ENCODE measurements at regions not wholly inside any gene's neighbourhood (a gene's known extent, or its start where the extent isn't known, plus 50 kb on each side); places are given as distances from the start of the nearest gene placed in this dataset.

DNA sequence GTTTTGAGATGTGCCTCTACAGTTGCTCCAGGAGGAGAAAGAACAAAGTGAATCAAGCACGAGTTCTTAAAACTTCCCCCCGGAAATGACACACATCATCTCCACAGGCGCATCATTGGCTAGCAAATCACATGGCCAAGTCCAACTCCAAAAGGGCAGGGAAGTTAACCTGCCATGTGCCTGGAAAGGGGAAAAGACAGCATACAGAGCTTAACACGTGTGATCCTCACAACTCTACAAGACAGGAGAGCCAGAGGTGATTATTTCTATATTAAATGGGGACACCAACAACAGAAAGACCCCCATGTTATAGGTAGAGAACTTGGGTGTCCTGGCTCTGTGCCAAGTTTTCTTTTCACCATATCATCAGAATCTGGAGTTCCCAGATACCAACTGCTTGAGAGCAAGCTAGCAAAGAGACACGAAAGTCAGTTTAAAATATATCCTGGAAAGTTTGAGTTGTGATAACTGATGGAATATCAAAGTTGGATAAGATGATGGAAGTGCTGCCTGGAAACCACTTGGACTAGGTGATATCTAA is 871.1 kb downstream of the UQCRFS1 start:
- TF ChIP-seq, protein P1, sequence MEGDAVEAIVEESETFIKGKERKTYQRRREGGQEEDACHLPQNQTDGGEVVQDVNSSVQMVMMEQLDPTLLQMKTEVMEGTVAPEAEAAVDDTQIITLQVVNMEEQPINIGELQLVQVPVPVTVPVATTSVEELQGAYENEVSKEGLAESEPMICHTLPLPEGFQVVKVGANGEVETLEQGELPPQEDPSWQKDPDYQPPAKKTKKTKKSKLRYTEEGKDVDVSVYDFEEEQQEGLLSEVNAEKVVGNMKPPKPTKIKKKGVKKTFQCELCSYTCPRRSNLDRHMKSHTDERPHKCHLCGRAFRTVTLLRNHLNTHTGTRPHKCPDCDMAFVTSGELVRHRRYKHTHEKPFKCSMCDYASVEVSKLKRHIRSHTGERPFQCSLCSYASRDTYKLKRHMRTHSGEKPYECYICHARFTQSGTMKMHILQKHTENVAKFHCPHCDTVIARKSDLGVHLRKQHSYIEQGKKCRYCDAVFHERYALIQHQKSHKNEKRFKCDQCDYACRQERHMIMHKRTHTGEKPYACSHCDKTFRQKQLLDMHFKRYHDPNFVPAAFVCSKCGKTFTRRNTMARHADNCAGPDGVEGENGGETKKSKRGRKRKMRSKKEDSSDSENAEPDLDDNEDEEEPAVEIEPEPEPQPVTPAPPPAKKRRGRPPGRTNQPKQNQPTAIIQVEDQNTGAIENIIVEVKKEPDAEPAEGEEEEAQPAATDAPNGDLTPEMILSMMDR (IDR thresholded peaks at IDR 0.05): no peak
- no peak for TF ChIP-seq POLR2A (IDR thresholded peaks at IDR 0.05)
- no peak for ATAC-seq
- H3K4me3 ChIP-seq: no peak overlapping the region
- no peak overlapping the region for H3K27ac ChIP-seq
- no peak for DNase-seq
- intact Hi-C loops (cut with DNase I): no loop called here
- 75 to 82% (median 80%) methylated on average over 5 of the region's 5 CpGs for WGBS, 4 donors
- no peaks in the 10 kb centered on the region for H3K4me1 ChIP-seq
- no peaks in the 10 kb centered on the region for H3K36me3 ChIP-seq
- peaks cover 0 to 12% (median 0%) of the 10 kb centered on the region in 9 donors for H3K27me3 ChIP-seq
- H3K9me3 ChIP-seq: peaks cover 0 to 22% (median 6%) of the 10 kb centered on the region in 12 donors

DNA sequence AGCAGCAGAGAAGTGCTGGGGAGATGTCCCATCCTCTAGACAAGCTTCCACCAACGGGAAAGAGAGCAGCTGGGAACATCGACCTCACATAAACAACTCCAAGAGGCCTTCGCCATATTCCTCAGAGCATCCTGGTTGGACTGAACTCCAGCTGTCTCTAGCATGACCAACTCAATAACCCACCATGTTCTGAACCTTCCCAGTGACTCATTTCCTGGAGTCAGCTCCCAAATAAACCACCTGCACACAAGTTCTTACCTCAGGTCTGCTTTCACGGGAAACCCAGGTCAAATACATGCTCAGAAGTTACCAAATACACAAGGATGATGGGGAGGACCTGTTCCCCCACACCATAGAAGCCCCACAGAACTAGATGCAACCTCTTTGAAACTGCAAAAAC is 878.5 kb downstream of the UQCRFS1 start:
- Histone ChIP-seq H3K9me3 (peaks cover 0 to 12% (median 2%) of the 10 kb centered on the region in 12 donors), H3K36me3 (no peaks in the 10 kb centered on the region), H3K4me3 (no peak overlapping the region), H3K4me1 (no peaks in the 10 kb centered on the region), H3K27ac (no peak overlapping the region), H3K27me3 (peaks cover 0 to 4% (median 0%) of the 10 kb centered on the region in 9 donors)
- DNase-seq (no peak), ATAC-seq (no peak)
- WGBS, 4 donors: 71 to 77% (median 73%) methylated on average over 4 of the region's 4 CpGs
- TF ChIP-seq, protein P1 (IDR thresholded peaks at IDR 0.05): no peak
- no peak for TF ChIP-seq POLR2A (IDR thresholded peaks at IDR 0.05)
- intact Hi-C loops (cut with DNase I): no loop called here

DNA sequence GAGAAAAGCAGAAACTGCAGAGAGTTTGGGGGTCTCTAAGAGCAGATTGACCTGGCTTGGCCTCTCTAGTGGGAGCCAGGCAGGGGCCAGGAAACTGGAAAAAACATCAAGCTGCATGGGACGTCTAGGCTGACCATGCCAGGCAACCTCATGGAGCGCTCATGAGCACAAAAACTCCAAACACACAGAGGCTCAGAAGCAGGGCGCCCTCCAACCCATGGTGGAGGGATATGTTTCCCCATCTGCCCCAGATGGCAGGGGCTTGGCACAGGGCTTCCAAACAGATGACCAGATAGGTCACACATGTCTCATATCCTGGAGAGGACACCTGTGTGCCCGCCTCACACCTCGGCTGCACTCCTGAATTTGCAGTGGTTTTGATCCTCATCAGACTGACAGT is 879.0 kb downstream of the UQCRFS1 start:
- 63 to 84% (median 76%) methylated on average over 5 of the region's 5 CpGs for WGBS, 4 donors
- H3K36me3 ChIP-seq: no peaks in the 10 kb centered on the region
- ATAC-seq: no peak
- H3K27ac ChIP-seq: no peak overlapping the region
- H3K4me3 ChIP-seq: no peak overlapping the region
- DNase-seq: no peak
- peaks cover 0 to 4% (median 0%) of the 10 kb centered on the region in 9 donors for H3K27me3 ChIP-seq
- peaks cover 0 to 9% (median 0%) of the 10 kb centered on the region in 12 donors for H3K9me3 ChIP-seq
- H3K4me1 ChIP-seq: no peaks in the 10 kb centered on the region
- intact Hi-C loops (cut with DNase I): no loop called here
- TF ChIP-seq, protein P1 (IDR thresholded peaks at IDR 0.05): no peak
- no peak for TF ChIP-seq POLR2A (IDR thresholded peaks at IDR 0.05)

DNA sequence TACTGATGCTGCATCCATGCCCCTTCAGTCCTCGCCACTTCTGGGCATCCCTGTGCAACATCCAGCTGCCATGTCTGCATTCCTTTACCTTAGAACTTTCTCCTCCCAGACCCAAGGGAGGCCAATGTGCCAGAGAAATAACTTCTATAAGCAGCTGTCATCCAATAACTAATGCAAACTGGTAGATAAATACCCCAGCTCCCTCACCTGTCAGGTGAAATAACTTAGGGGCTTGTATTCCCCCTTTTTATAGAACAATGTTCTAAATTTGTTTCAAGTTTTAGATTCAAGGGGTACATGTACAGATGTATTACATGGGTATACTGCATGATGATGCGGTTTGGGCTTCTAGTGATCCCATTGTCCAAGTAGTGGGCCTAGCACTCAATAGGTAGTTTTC is 880.1 kb downstream of the UQCRFS1 start:
- intact Hi-C loops (cut with DNase I): no loop called here
- WGBS, 4 donors: 78 to 92% (median 90%) methylated on average over 2 of the region's 2 CpGs

More for the DNA sequence above, 880.1 kb downstream of the UQCRFS1 start:
- no peaks in the 10 kb centered on the region for H3K4me1 ChIP-seq
- no peak for ATAC-seq
- TF ChIP-seq, protein P1 (IDR thresholded peaks at IDR 0.05): no peak
- no peak for TF ChIP-seq POLR2A (IDR thresholded peaks at IDR 0.05)
- H3K27me3 ChIP-seq: peaks cover 0 to 4% (median 0%) of the 10 kb centered on the region in 9 donors
- no peak for DNase-seq
- no peaks in the 10 kb centered on the region for H3K36me3 ChIP-seq
- no peak overlapping the region for H3K27ac ChIP-seq
- peaks cover 0 to 3% (median 0%) of the 10 kb centered on the region in 12 donors for H3K9me3 ChIP-seq
- no peak overlapping the region for H3K4me3 ChIP-seq

All from heart left ventricle (tissue), 16 donors.